GM19239 (cell line): ENCODE measurements at regions not wholly inside any gene's neighbourhood (a gene's known extent, or its start where the extent isn't known, plus 50 kb on each side); places are given as distances from the start of the nearest gene placed in this dataset.

ENCODE experiments used
- DNase-seq: peaks from one replicate; pipeline ENCODE4 v3.0.0; 2011; ENCODE audit warnings: low spot score; ENCODE audit not compliant: insufficient read length
- FAIRE-seq: peaks from 2 replicates; lab custom pipeline; 2011; peaks lifted over from hg19 to GRCh38; lab: Jason Lieb, UNC

GRCh38 chr4:96730432-96730831 is 890.5 kb downstream of the PDHA2 start:
- no peak for DNase-seq
- FAIRE-seq: no peak

GRCh38 chr4:96736352-96736889 is 896.5 kb downstream of the PDHA2 start:
- no peak for FAIRE-seq
- no peak for DNase-seq

GRCh38 chr4:96739101-96739500 is 899.2 kb downstream of the PDHA2 start:
- DNase-seq (no peak), FAIRE-seq (no peak)

DNA sequence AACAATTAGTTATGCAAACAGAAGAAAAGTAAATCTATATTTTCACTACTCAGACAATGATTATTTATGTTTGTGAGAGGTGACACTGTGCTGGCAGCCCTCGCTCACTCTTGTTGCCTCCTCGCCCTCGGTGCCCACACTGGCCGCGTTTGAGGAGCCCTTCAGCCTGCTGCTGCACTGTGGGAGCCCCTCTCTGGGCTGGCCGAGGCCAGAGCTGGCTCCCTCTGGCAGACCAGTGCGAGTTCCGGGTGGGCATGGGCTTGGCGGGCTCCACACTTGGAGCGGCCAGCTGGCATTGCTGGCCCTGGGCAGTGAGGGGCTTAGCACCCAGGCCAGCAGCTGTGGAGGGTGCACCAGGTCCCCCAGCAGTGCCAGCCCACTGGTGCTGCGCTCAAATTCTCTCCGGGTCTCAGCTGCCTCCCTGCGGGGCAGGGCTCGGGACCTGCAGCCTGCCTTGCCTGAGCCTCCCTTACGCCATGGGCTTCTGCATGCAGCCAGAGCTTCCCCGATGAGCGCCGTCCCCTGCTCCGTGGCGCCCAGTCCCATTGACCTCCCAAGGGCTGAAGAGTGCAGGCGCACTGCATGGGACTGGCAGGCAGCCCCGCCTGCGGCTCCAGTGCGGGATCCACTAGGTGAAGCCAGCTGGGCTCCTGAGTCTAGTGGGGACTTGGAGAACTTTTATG is 902.6 kb downstream of the PDHA2 start:
- FAIRE-seq (no peak), DNase-seq (no peak)

GRCh38 chr4:96744676-96745075 is 904.8 kb downstream of the PDHA2 start:
- no peak for DNase-seq
- no peak for FAIRE-seq

DNA sequence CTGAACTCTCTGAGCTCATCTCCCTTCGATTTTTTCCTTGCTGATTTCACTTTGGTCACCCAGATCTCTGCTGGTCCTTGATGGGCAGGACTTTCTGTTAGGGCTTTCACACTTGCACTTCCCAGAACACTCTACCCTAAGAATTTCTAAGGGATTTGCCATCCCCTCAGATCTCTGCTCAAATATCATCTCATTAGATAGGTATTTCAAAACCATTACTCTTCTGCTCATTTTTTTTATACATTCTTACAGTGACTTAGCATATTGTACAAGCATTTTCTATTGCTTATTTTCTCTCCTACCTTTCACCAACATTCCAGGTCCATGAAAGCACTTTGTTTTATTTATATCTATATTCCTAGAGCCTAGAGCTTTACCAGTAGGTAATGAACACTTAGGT is 913.3 kb downstream of the PDHA2 start:
- FAIRE-seq: no peak
- no peak for DNase-seq

DNA sequence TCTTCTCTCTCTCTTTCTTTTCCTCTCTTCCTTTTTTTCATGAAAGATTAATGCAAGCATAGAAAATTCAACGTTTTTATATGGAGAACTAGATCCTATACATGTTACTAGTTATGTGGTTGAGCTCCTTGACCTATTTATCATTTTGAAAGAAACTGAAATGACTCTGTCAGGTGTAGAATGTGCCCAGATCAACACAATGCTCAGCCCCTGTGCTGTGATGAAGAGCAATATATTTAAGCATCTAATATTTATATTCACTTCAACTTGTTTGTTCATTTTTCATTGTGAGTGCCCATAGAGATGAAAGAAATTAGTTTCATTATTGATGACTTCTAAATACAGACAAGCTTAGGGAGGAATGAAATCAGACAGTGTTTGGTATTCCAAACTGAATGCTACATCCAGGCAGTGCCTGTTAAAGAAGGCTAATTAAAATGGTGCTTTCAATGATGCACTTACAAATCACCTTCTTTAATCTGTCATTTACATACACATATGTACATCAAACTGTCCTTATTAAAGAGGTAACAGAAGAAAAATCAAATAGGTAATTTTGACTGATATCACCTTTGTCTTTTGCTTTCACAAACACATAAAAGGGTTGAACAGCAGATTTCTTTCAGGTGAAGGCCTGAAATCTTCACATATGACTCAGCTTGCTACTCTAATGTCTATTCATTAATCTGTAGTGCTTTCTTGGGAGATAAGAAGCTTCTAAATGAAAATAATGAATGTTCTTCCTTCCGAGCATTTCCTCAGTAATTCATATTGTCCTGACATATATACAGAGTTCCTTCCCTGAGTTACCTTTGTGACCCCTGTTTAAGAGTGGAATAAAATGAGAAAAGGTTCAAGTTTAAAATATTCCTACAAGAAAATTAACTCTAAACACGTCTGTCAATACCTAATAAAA is 915.9 kb downstream of the PDHA2 start:
- FAIRE-seq: no peak
- no peak for DNase-seq

GRCh38 chr4:96756584-96756983 is 916.7 kb downstream of the PDHA2 start:
- no peak for DNase-seq
- FAIRE-seq: no peak

GRCh38 chr4:96763546-96763945 is 923.7 kb downstream of the PDHA2 start:
- FAIRE-seq: no peak
- DNase-seq: no peak

DNA sequence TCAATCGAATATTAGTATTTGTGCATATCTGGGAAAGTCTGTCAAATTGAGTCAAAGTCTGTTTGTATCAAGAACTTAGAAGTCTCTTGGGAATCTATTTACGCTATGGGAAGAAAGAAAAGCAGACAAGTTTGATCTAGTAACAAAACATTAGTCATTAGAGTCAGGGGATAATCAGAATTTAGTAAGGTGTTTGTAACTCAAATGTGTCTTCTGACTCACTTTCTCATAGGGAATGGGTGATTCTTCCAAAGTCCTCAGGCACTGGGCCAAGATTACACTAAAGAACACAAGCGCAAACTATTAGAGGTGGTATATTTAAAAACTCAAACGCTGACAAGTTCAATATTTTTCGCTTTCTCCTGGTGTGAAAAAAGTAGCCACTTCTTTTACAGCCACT is 926.5 kb downstream of the PDHA2 start:
- no peak for FAIRE-seq
- no peak for DNase-seq

GRCh38 chr4:96767815-96768480 is 928.1 kb downstream of the PDHA2 start:
- no peak for FAIRE-seq

DNA sequence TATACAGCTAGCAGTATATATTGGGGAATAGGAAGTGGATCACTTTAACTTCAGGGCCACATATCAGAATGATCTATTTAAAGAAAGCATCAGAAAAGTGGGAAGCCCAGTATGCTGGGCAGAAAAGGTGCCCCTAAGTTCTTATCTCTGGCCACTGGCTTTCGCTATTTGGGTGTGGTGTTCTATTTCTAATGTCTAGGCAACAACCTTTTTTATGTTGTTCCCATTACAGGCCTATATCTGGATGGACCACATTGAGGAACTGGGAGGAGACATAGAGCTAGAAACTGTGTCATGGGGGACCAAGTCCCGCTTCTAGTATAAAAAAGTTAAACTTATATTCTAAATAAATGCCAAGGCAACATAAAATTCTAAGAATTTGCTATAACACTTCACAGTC is 935.6 kb downstream of the PDHA2 start:
- no peak for FAIRE-seq
- DNase-seq: no peak

More at GRCh38 chr4:96767815-96768480, 928.1 kb downstream of the PDHA2 start:
- no peak for DNase-seq

GRCh38 chr4:96776920-96777527 is 937.1 kb downstream of the PDHA2 start:
- DNase-seq: no peak
- FAIRE-seq: no peak

GRCh38 chr4:96784336-96784735 is 944.4 kb downstream of the PDHA2 start:
- DNase-seq: no peak
- no peak for FAIRE-seq

- no peak for DNase-seq
- no peak for FAIRE-seq
These were observed 946.4 kb downstream of the PDHA2 start for GRCh38 chr4:96786306-96786705.

- FAIRE-seq: no peak
- DNase-seq: no peak
These were observed 947.9 kb downstream of the PDHA2 start for GRCh38 chr4:96787766-96788165.

- DNase-seq: no peak
- FAIRE-seq: no peak
These were observed 969.7 kb downstream of the PDHA2 start for GRCh38 chr4:96809563-96809962.

- DNase-seq (no peak), FAIRE-seq (no peak)
These were observed 987.2 kb downstream of the PDHA2 start for GRCh38 chr4:96827086-96827485.

- no peak for FAIRE-seq
These were observed 993.9 kb downstream of the PDHA2 start for GRCh38 chr4:96833831-96834230.

DNA sequence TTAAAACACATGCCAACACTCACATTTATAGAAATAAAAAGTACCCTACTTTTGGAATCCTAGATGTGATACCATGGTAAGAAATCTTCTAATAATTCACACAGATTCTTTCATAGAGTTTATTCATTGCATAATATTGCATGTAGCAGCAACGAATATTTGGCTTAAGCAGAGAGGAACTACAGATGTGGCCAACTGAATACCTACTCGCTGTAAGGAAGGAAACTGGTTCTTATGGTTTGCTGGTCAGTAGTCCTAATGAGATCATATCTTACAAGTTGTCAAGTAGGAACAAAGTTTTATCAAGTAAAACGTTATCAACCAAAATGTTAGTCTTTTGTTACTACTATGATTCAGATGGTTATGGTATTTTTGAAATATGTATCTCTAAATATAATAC is 996.1 kb downstream of the PDHA2 start:
- DNase-seq (no peak), FAIRE-seq (no peak)

More at GRCh38 chr4:96833831-96834230, 993.9 kb downstream of the PDHA2 start:
- no peak for DNase-seq
